Activated T-helper 17 cell treated with anti-CD3 and anti-CD28 coated beads, Interleukin-2, amount 50 U/mL, for 72 hours (primary cell): ENCODE measurements at regions not wholly inside any gene's neighbourhood (a gene's known extent, or its start where the extent isn't known, plus 50 kb on each side); places are given as distances from the start of the nearest gene placed in this dataset.
"Not testable (repeated sequence)": the region's sequence is repeated elsewhere in the genome, so short reads cannot be mapped to it uniquely, and the experiment has no call there.

Experiments
- ATAC-seq: fragments of 150-1000 bp; cut with Tn5 transposase; replicated peaks from 2 replicates; pipeline ENCODE4 v1.10.0; 2021; ENCODE audit warnings: mild to moderate bottlenecking, moderate library complexity
- H3K27ac Mint-ChIP-seq: one replicate; pipeline ENCODE4 v1.8.0; 2022; ENCODE audit warnings: mixed read lengths
- H3K27me3 Mint-ChIP-seq: one replicate; pipeline ENCODE4 v1.8.0; 2022; ENCODE audit warnings: mixed read lengths
- H3K36me3 Mint-ChIP-seq: one replicate; pipeline ENCODE4 v1.8.0; 2022; ENCODE audit warnings: low read depth, mild to moderate bottlenecking, mixed read lengths
- H3K4me1 Mint-ChIP-seq: one replicate; pipeline ENCODE4 v1.8.0; 2022; ENCODE audit warnings: mixed read lengths
- H3K4me3 Mint-ChIP-seq: one replicate; pipeline ENCODE4 v1.8.0; 2022; ENCODE audit warnings: mild to moderate bottlenecking, mixed read lengths
- H3K9me3 Mint-ChIP-seq: one replicate; pipeline ENCODE4 v1.8.0; 2022; ENCODE audit warnings: mixed read lengths

- Mint-ChIP-seq H3K4me1 (no peaks in the 10 kb centered on the region), H3K27me3 (peaks cover 5% of the 10 kb centered on the region), H3K9me3 (no peaks in the 10 kb centered on the region), H3K36me3 (no peaks in the 10 kb centered on the region), H3K4me3 (no peak overlapping the region), H3K27ac (no peak overlapping the region)
- ATAC-seq: no peak
Measured at GRCh38 chr3:64361962-64362735, 136.9 kb upstream of the PRICKLE2 start.

- H3K27ac Mint-ChIP-seq, H3K4me3 Mint-ChIP-seq, ATAC-seq, H3K27me3 Mint-ChIP-seq, H3K9me3 Mint-ChIP-seq, H3K36me3 Mint-ChIP-seq, H3K4me1 Mint-ChIP-seq: not testable (repeated sequence)
Measured at GRCh38 chr3:64361036-64361435, 135.8 kb upstream of the PRICKLE2 start.

GRCh38 chr3:64360280-64360679, 135.0 kb upstream of the PRICKLE2 start:
- Mint-ChIP-seq H3K27ac (no peak overlapping the region), H3K9me3 (no peaks in the 10 kb centered on the region), H3K4me1 (peaks cover 3% of the 10 kb centered on the region), H3K4me3 (no peak overlapping the region), H3K36me3 (no peaks in the 10 kb centered on the region), H3K27me3 (peaks cover 3% of the 10 kb centered on the region)
- ATAC-seq: no peak

GRCh38 chr3:64359735-64360134, 134.5 kb upstream of the PRICKLE2 start:
- H3K27me3 Mint-ChIP-seq: peaks cover 3% of the 10 kb centered on the region
- no peaks in the 10 kb centered on the region for H3K9me3 Mint-ChIP-seq
- H3K4me1 Mint-ChIP-seq: peaks cover 6% of the 10 kb centered on the region
- no peak overlapping the region for H3K27ac Mint-ChIP-seq
- ATAC-seq: no peak
- no peaks in the 10 kb centered on the region for H3K36me3 Mint-ChIP-seq
- H3K4me3 Mint-ChIP-seq: no peak overlapping the region

GRCh38 chr3:64358853-64359252, 133.6 kb upstream of the PRICKLE2 start:
- Mint-ChIP-seq H3K4me3 (no peak overlapping the region), H3K27me3 (peaks cover 3% of the 10 kb centered on the region), H3K36me3 (no peaks in the 10 kb centered on the region), H3K4me1 (peaks cover 6% of the 10 kb centered on the region), H3K27ac (no peak overlapping the region), H3K9me3 (no peaks in the 10 kb centered on the region)
- ATAC-seq: no peak

- H3K36me3 Mint-ChIP-seq: no peaks in the 10 kb centered on the region
- H3K9me3 Mint-ChIP-seq: no peaks in the 10 kb centered on the region
- no peak overlapping the region for H3K4me3 Mint-ChIP-seq
- H3K4me1 Mint-ChIP-seq: peaks cover 6% of the 10 kb centered on the region
- ATAC-seq: no peak
- peaks cover 3% of the 10 kb centered on the region for H3K27me3 Mint-ChIP-seq
- H3K27ac Mint-ChIP-seq: no peak overlapping the region
Measured at GRCh38 chr3:64358176-64358575, 132.9 kb upstream of the PRICKLE2 start.

- H3K4me3 Mint-ChIP-seq: no peak overlapping the region
- H3K36me3 Mint-ChIP-seq: no peaks in the 10 kb centered on the region
- H3K27ac Mint-ChIP-seq: no peak overlapping the region
- no peaks in the 10 kb centered on the region for H3K9me3 Mint-ChIP-seq
- ATAC-seq: no peak
- peaks cover 3% of the 10 kb centered on the region for H3K27me3 Mint-ChIP-seq
- peaks cover 6% of the 10 kb centered on the region for H3K4me1 Mint-ChIP-seq
Measured at GRCh38 chr3:64357481-64357880, 132.2 kb upstream of the PRICKLE2 start.

- no peaks in the 10 kb centered on the region for H3K36me3 Mint-ChIP-seq
- peaks cover 3% of the 10 kb centered on the region for H3K27me3 Mint-ChIP-seq
- ATAC-seq: no peak
- peaks cover 6% of the 10 kb centered on the region for H3K4me1 Mint-ChIP-seq
- H3K4me3 Mint-ChIP-seq: no peak overlapping the region
- H3K9me3 Mint-ChIP-seq: no peaks in the 10 kb centered on the region
- no peak overlapping the region for H3K27ac Mint-ChIP-seq
Measured at GRCh38 chr3:64355401-64355807, 130.1 kb upstream of the PRICKLE2 start.

- Mint-ChIP-seq H3K27me3 (peaks cover 3% of the 10 kb centered on the region), H3K9me3 (no peaks in the 10 kb centered on the region), H3K4me1 (peaks cover 6% of the 10 kb centered on the region), H3K4me3 (no peak overlapping the region), H3K27ac (no peak overlapping the region), H3K36me3 (no peaks in the 10 kb centered on the region)
- no peak for ATAC-seq
Measured at GRCh38 chr3:64354956-64355355, 129.7 kb upstream of the PRICKLE2 start.

- no peaks in the 10 kb centered on the region for H3K9me3 Mint-ChIP-seq
- H3K27me3 Mint-ChIP-seq: peaks cover 3% of the 10 kb centered on the region
- no peaks in the 10 kb centered on the region for H3K36me3 Mint-ChIP-seq
- peaks cover 6% of the 10 kb centered on the region for H3K4me1 Mint-ChIP-seq
- H3K27ac Mint-ChIP-seq: no peak overlapping the region
- no peak overlapping the region for H3K4me3 Mint-ChIP-seq
- ATAC-seq: no peak
Measured at GRCh38 chr3:64354221-64354620, 129.0 kb upstream of the PRICKLE2 start.

GRCh38 chr3:64353226-64353625, 128.0 kb upstream of the PRICKLE2 start:
- no peaks in the 10 kb centered on the region for H3K36me3 Mint-ChIP-seq
- no peaks in the 10 kb centered on the region for H3K27me3 Mint-ChIP-seq
- peaks cover 6% of the 10 kb centered on the region for H3K4me1 Mint-ChIP-seq
- H3K4me3 Mint-ChIP-seq: no peak overlapping the region
- no peaks in the 10 kb centered on the region for H3K9me3 Mint-ChIP-seq
- no peak for ATAC-seq
- H3K27ac Mint-ChIP-seq: no peak overlapping the region

- no peak overlapping the region for H3K27ac Mint-ChIP-seq
- H3K36me3 Mint-ChIP-seq: no peaks in the 10 kb centered on the region
- ATAC-seq: no peak
- no peak overlapping the region for H3K4me3 Mint-ChIP-seq
- H3K27me3 Mint-ChIP-seq: no peaks in the 10 kb centered on the region
- no peaks in the 10 kb centered on the region for H3K9me3 Mint-ChIP-seq
- H3K4me1 Mint-ChIP-seq: peaks cover 6% of the 10 kb centered on the region
Measured at GRCh38 chr3:64352639-64352992, 127.3 kb upstream of the PRICKLE2 start.

GRCh38 chr3:64351713-64352638, 126.7 kb upstream of the PRICKLE2 start:
- Mint-ChIP-seq H3K27me3 (no peaks in the 10 kb centered on the region), H3K4me1 (peaks cover 6% of the 10 kb centered on the region), H3K4me3 (no peak overlapping the region), H3K9me3 (no peaks in the 10 kb centered on the region), H3K36me3 (no peaks in the 10 kb centered on the region), H3K27ac (no peak overlapping the region)
- no peak for ATAC-seq

- ATAC-seq: no peak
- Mint-ChIP-seq H3K4me3 (no peak overlapping the region), H3K9me3 (no peaks in the 10 kb centered on the region), H3K27me3 (peaks cover 7% of the 10 kb centered on the region), H3K27ac (no peak overlapping the region), H3K4me1 (no peaks in the 10 kb centered on the region), H3K36me3 (no peaks in the 10 kb centered on the region)
Measured at GRCh38 chr3:64349551-64349950, 124.3 kb upstream of the PRICKLE2 start.

- no peaks in the 10 kb centered on the region for H3K36me3 Mint-ChIP-seq
- no peaks in the 10 kb centered on the region for H3K9me3 Mint-ChIP-seq
- no peak overlapping the region for H3K27ac Mint-ChIP-seq
- H3K4me3 Mint-ChIP-seq: no peak overlapping the region
- H3K27me3 Mint-ChIP-seq: peaks cover 10% of the 10 kb centered on the region
- H3K4me1 Mint-ChIP-seq: no peaks in the 10 kb centered on the region
- ATAC-seq: no peak
Measured at GRCh38 chr3:64345371-64345770, 120.1 kb upstream of the PRICKLE2 start.
